OCI-LY7 (cell line): ENCODE measurements at regions not wholly inside any gene's neighbourhood (a gene's known extent, or its start where the extent isn't known, plus 50 kb on each side); places are given as distances from the start of the nearest gene placed in this dataset.

Experiments
- EZH2phosphoT487 ChIP-seq: fragments of 200-600 bp; sonication (generic); IDR thresholded peaks from 2 replicates; pipeline ENCODE4 v1.6.1; 2018; ENCODE audit warnings: low read depth, borderline replicate concordance, mild to moderate bottlenecking, mixed run types, antibody characterized with exemption, low read length, moderate library complexity, mixed read lengths
- TF ChIP-seq, protein P1 (sequence below): fragments of 200-600 bp; sonication (generic); conservative IDR thresholded peaks from 2 replicates; pipeline ENCODE4 v1.5.1; 2014; ENCODE audit warnings: mild to moderate bottlenecking, antibody characterized with exemption, low read length, moderate library complexity, mixed read lengths

GRCh38 chr1:229157480-229157879 lies 113.4 kb upstream of the RAB4A start:
- TF ChIP-seq, protein P1, sequence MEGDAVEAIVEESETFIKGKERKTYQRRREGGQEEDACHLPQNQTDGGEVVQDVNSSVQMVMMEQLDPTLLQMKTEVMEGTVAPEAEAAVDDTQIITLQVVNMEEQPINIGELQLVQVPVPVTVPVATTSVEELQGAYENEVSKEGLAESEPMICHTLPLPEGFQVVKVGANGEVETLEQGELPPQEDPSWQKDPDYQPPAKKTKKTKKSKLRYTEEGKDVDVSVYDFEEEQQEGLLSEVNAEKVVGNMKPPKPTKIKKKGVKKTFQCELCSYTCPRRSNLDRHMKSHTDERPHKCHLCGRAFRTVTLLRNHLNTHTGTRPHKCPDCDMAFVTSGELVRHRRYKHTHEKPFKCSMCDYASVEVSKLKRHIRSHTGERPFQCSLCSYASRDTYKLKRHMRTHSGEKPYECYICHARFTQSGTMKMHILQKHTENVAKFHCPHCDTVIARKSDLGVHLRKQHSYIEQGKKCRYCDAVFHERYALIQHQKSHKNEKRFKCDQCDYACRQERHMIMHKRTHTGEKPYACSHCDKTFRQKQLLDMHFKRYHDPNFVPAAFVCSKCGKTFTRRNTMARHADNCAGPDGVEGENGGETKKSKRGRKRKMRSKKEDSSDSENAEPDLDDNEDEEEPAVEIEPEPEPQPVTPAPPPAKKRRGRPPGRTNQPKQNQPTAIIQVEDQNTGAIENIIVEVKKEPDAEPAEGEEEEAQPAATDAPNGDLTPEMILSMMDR: no peak
- TF ChIP-seq EZH2phosphoT487: no peak
